HEK293T (cell line): ENCODE measurements at regions not wholly inside any gene's neighbourhood (a gene's known extent, or its start where the extent isn't known, plus 50 kb on each side); places are given as distances from the start of the nearest gene placed in this dataset.

Source experiments
- BHLHE40 ChIP-seq: fragments of 450-650 bp; IDR thresholded peaks from 2 replicates; pipeline ENCODE4 v1.6.1; 2016; ENCODE audit warnings: mild to moderate bottlenecking, moderate library complexity, borderline replicate concordance
- CTBP1 ChIP-seq: fragments of 450-650 bp; IDR thresholded peaks from 2 replicates; pipeline ENCODE4 v1.6.1; 2016; ENCODE audit warnings: borderline replicate concordance
- FOXK2 ChIP-seq: fragments of 450-650 bp; IDR thresholded peaks from 2 replicates; pipeline ENCODE4 v1.6.1; 2016; ENCODE audit warnings: mild to moderate bottlenecking
- FOXM1 ChIP-seq: fragments of 450-650 bp; IDR thresholded peaks from 2 replicates; pipeline ENCODE4 v1.6.1; 2017; ENCODE audit warnings: mild to moderate bottlenecking, borderline replicate concordance
- L3MBTL2 ChIP-seq: fragments of 450-650 bp; conservative IDR thresholded peaks from 2 replicates; pipeline ENCODE4 v1.6.1; 2016; ENCODE audit warnings: mild to moderate bottlenecking
- LEF1 ChIP-seq: fragments of 450-650 bp; IDR thresholded peaks from 2 replicates; pipeline ENCODE4 v1.6.1; 2017; ENCODE audit warnings: mild to moderate bottlenecking, borderline replicate concordance
- SP1 ChIP-seq: fragments of 450-650 bp; IDR thresholded peaks from 2 replicates; pipeline ENCODE4 v1.6.1; 2017
- SUZ12 ChIP-seq: fragments of 450-650 bp; IDR thresholded peaks from 2 replicates; pipeline ENCODE4 v1.6.1; 2016; ENCODE audit warnings: mild to moderate bottlenecking
- ZNF384 ChIP-seq: fragments of 450-650 bp; IDR thresholded peaks from 2 replicates; pipeline ENCODE4 v1.6.1; 2016

GRCh38 chr9:99576876-99577275, 244.8 kb upstream of the NR4A3 start:
- TF ChIP-seq FOXK2: no peak
- TF ChIP-seq LEF1: no peak
- no peak for TF ChIP-seq L3MBTL2
- no peak for TF ChIP-seq SUZ12
- no peak for TF ChIP-seq FOXM1
- no peak for TF ChIP-seq CTBP1
- no peak for TF ChIP-seq SP1
- TF ChIP-seq ZNF384: no peak
- TF ChIP-seq BHLHE40: no peak
